ENCODE measurements at regions not wholly inside any gene's neighbourhood (a gene's known extent, or its start where the extent isn't known, plus 50 kb on each side); places are given as distances from the start of the nearest gene placed in this dataset.

DNA sequence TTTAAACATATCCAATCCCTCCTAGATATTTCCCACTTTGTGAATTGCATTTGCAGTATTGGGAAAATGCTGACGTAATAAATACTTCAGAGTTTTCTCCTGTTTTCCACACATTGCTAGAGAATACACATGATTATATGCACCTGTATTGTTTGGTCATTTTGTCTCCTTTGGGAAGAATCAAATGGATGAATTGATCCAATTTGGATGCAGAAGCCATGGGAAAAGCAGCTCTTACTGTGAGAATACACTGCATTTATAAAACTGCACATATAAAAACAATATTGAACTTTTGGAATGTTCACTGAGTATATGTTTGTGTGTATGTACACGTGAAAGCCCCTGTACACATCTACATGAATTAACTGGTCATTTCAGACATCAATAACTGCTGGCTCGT, 306.6 kb upstream of the LYPLAL1 start:
- Histone ChIP-seq H3K9ac (ENCODE audit: insufficient read depth, low read length) (no peak overlapping the region), H3K27me3 (ENCODE audit: control insufficient read depth, insufficient read depth, low read length) (no peaks in the 10 kb centered on the region), H3K9me3 (ENCODE audit: control insufficient read depth, insufficient read depth, low read depth, low read length) (no peaks in the 10 kb centered on the region), H2AFZ (ENCODE audit: low read length) (no peak overlapping the region), H3K79me2 (ENCODE audit: control insufficient read depth, insufficient read depth, low read length) (no peaks in the 10 kb centered on the region), H4K20me1 (ENCODE audit: control insufficient read depth, extremely low read depth, insufficient read depth, low read length) (no peaks in the 10 kb centered on the region), H3K4me2 (ENCODE audit: extremely low read depth, insufficient read depth, low read length) (no peak overlapping the region), H3K27ac (ENCODE audit: insufficient read depth, low read length) (no peak overlapping the region), H3K36me3 (ENCODE audit: control insufficient read depth, insufficient read depth, low read length) (no peaks in the 10 kb centered on the region), H3K4me3 (replicated peaks in 1 of 4; ENCODE audit: control extremely low read depth in 1 of 4, insufficient read depth in 1 of 4, low read depth in 3 of 4, low read length in 4 of 4) (no peak overlapping the region), H3K4me1 (ENCODE audit: control insufficient read depth, extremely low read depth, insufficient read depth, low read length) (peaks cover 3% of the 10 kb centered on the region)
- DNase-seq (ENCODE audit: low read depth in 2 of 2): no peak
- TF ChIP-seq EZH2 (IDR thresholded peaks at IDR 0.05; ENCODE audit: low read length, missing control alignments): no peak
- TF ChIP-seq, protein P1, sequence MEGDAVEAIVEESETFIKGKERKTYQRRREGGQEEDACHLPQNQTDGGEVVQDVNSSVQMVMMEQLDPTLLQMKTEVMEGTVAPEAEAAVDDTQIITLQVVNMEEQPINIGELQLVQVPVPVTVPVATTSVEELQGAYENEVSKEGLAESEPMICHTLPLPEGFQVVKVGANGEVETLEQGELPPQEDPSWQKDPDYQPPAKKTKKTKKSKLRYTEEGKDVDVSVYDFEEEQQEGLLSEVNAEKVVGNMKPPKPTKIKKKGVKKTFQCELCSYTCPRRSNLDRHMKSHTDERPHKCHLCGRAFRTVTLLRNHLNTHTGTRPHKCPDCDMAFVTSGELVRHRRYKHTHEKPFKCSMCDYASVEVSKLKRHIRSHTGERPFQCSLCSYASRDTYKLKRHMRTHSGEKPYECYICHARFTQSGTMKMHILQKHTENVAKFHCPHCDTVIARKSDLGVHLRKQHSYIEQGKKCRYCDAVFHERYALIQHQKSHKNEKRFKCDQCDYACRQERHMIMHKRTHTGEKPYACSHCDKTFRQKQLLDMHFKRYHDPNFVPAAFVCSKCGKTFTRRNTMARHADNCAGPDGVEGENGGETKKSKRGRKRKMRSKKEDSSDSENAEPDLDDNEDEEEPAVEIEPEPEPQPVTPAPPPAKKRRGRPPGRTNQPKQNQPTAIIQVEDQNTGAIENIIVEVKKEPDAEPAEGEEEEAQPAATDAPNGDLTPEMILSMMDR (conservative IDR thresholded peaks at IDR 0.05 in 1 of 2, IDR thresholded peaks at IDR 0.05 in 1 of 2; ENCODE audit: low read depth in 1 of 2, low read length in 2 of 2): no peak

DNA sequence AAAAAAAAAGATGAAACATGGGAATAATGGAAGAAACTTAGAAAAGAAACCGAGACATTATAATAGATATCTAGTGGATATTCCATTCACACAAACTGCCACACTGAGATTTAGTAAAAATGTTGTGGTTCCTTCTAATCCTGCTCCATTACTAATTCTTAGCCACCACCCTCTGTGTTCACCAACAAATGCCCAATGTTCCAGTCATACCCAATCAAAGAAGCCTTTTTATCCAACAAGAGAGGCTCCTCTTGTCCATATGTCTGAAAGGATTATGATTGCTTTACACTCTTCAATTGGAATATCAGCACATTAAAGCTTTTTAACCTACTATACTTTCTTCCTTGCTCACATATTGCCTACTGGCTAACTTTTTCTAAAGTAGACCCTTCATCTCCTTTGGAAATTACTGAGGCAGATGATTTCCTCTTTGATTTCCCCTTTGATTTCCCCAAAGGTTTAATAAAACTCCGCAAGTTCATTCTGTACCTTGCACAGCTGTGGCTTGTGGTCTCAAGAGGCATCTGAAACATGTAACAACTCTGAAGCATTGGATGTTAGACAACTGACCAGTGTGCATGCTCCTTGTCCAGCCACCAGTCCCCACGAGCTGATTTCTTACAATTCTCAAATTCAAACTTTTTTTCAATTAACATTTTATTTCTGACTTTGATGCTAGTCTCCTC, 305.6 kb upstream of the LYPLAL1 start:
- no peaks in the 10 kb centered on the region for H3K36me3 ChIP-seq (ENCODE audit: control insufficient read depth, insufficient read depth, low read length)
- H3K9ac ChIP-seq (ENCODE audit: insufficient read depth, low read length): no peak overlapping the region
- H3K27ac ChIP-seq (ENCODE audit: insufficient read depth, low read length): no peak overlapping the region
- TF ChIP-seq, protein P1 (conservative IDR thresholded peaks at IDR 0.05 in 1 of 2, IDR thresholded peaks at IDR 0.05 in 1 of 2; ENCODE audit: low read depth in 1 of 2, low read length in 2 of 2): no peak
- TF ChIP-seq EZH2 (IDR thresholded peaks at IDR 0.05; ENCODE audit: low read length, missing control alignments): no peak
- no peak overlapping the region for H3K4me3 ChIP-seq (replicated peaks in 1 of 4; ENCODE audit: control extremely low read depth in 1 of 4, insufficient read depth in 1 of 4, low read depth in 3 of 4, low read length in 4 of 4)
- no peak overlapping the region for H3K4me2 ChIP-seq (ENCODE audit: extremely low read depth, insufficient read depth, low read length)
- no peaks in the 10 kb centered on the region for H3K9me3 ChIP-seq (ENCODE audit: control insufficient read depth, insufficient read depth, low read depth, low read length)
- no peaks in the 10 kb centered on the region for H3K27me3 ChIP-seq (ENCODE audit: control insufficient read depth, insufficient read depth, low read length)
- no peaks in the 10 kb centered on the region for H4K20me1 ChIP-seq (ENCODE audit: control insufficient read depth, extremely low read depth, insufficient read depth, low read length)
- H2AFZ ChIP-seq (ENCODE audit: low read length): no peak overlapping the region
- peaks cover 3% of the 10 kb centered on the region for H3K4me1 ChIP-seq (ENCODE audit: control insufficient read depth, extremely low read depth, insufficient read depth, low read length)
- no peaks in the 10 kb centered on the region for H3K79me2 ChIP-seq (ENCODE audit: control insufficient read depth, insufficient read depth, low read length)
- DNase-seq (ENCODE audit: low read depth in 2 of 2): peak in 1 of 2 donors; percentile 82

DNA sequence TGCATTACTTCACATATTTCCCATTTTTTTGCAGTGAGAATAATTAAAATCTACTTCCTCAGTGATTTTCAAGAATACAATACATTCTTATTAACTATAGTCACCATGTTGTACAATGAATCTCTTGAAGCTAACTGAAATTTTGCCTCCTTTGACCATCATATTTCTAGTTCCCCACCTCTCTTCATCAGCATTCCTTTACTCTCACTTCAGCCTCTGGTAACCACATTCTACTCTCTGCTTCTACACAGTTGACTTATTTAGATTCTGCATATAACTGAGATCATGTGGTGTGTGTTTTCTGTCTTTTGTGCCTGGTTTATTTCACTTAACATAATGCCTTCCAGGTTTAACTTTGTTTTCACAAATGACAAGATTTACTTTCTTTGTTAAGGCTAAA, 304.4 kb upstream of the LYPLAL1 start:
- peaks cover 3% of the 10 kb centered on the region for H3K4me1 ChIP-seq (ENCODE audit: control insufficient read depth, extremely low read depth, insufficient read depth, low read length)
- no peaks in the 10 kb centered on the region for H3K27me3 ChIP-seq (ENCODE audit: control insufficient read depth, insufficient read depth, low read length)
- DNase-seq (ENCODE audit: low read depth in 2 of 2): peak in 1 of 2 donors; percentile 77
- no peak overlapping the region for H3K9ac ChIP-seq (ENCODE audit: insufficient read depth, low read length)
- H3K27ac ChIP-seq (ENCODE audit: insufficient read depth, low read length): no peak overlapping the region
- no peaks in the 10 kb centered on the region for H3K36me3 ChIP-seq (ENCODE audit: control insufficient read depth, insufficient read depth, low read length)
- no peaks in the 10 kb centered on the region for H3K79me2 ChIP-seq (ENCODE audit: control insufficient read depth, insufficient read depth, low read length)
- no peaks in the 10 kb centered on the region for H4K20me1 ChIP-seq (ENCODE audit: control insufficient read depth, extremely low read depth, insufficient read depth, low read length)
- TF ChIP-seq, protein P1 (conservative IDR thresholded peaks at IDR 0.05 in 1 of 2, IDR thresholded peaks at IDR 0.05 in 1 of 2; ENCODE audit: low read depth in 1 of 2, low read length in 2 of 2): no peak
- no peak for TF ChIP-seq EZH2 (IDR thresholded peaks at IDR 0.05; ENCODE audit: low read length, missing control alignments)
- no peak overlapping the region for H2AFZ ChIP-seq (ENCODE audit: low read length)
- no peak overlapping the region for H3K4me3 ChIP-seq (replicated peaks in 1 of 4; ENCODE audit: control extremely low read depth in 1 of 4, insufficient read depth in 1 of 4, low read depth in 3 of 4, low read length in 4 of 4)
- no peak overlapping the region for H3K4me2 ChIP-seq (ENCODE audit: extremely low read depth, insufficient read depth, low read length)
- H3K9me3 ChIP-seq (ENCODE audit: control insufficient read depth, insufficient read depth, low read depth, low read length): no peaks in the 10 kb centered on the region
